ENCODE measurements at regions not wholly inside any gene's neighbourhood (a gene's known extent, or its start where the extent isn't known, plus 50 kb on each side); places are given as distances from the start of the nearest gene placed in this dataset.

- TF ChIP-seq CTCF (IDR thresholded peaks at IDR 0.05), result no peak
- no peak for TF ChIP-seq POLR2A (IDR thresholded peaks at IDR 0.05)
Observed at GRCh38 chr21:41650526-41651145, 116.2 kb downstream of the RIPK4 start.

Measured in uterus (tissue), 2 donors.